Cardiac muscle cell (in vitro differentiated cells and primary cell): ENCODE measurements at regions not wholly inside any gene's neighbourhood (a gene's known extent, or its start where the extent isn't known, plus 50 kb on each side); places are given as distances from the start of the nearest gene placed in this dataset.

Experiments
- DNase-seq, 2 donors: peaks; one replicate each; pipeline versions ENCODE4 v3.0.0 to v3.0.0-alpha.2; 2010 to 2017; ENCODE audit warnings: low read depth in 1 of 2, low spot score in 1 of 2
- H3K27ac ChIP-seq: fragments of 200-600 bp; sonication (generic); 2 replicates; pipeline ENCODE4 v1.5.1; 2016
- H3K27me3 ChIP-seq: fragments of 200-600 bp; sonication (generic); 2 replicates; pipeline ENCODE4 v1.6.0; 2016; ENCODE audit warnings: control low read depth
- H3K36me3 ChIP-seq: fragments of 200-600 bp; sonication (generic); 2 replicates; pipeline ENCODE4 v1.5.1; 2016; ENCODE audit warnings: control low read depth
- H3K4me1 ChIP-seq: fragments of 200-600 bp; sonication (generic); 2 replicates; pipeline ENCODE4 v1.8.1; 2017; ENCODE audit warnings: low read depth, mild to moderate bottlenecking, mixed run types
- H3K4me3 ChIP-seq: fragments of 200-600 bp; sonication (generic); 2 replicates; pipeline ENCODE4 v1.5.1; 2016; ENCODE audit warnings: mild to moderate bottlenecking
- H3K9me3 ChIP-seq: fragments of 200-600 bp; sonication (generic); 2 replicates; pipeline ENCODE4 v1.5.1; 2017; ENCODE audit warnings: low read depth, mild to moderate bottlenecking, control low read depth
- CTCF ChIP-seq: IDR thresholded peaks from 2 replicates; pipeline ENCODE4 v1.5.1; 2012; ENCODE audit warnings: low read depth, mild to moderate bottlenecking, low read length

DNA sequence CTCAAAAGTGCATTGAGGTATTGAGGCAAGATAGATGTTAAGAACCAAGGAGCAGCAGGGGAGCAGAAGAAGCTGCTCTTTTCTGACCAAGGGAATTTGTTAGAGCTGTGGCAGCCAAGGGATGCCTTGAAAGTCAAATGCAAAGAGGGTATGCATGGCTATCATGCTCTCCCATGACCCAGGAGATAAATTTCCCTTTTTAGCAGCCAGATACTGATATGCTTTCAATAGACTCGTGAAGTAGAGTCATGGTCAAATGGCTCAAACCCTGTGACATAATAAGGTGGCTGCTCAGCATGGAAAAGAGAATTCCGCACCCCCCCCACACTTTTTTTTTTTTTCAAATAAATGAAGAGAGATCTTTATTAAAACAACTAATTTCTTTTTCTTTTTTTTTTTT, 180.9 kb upstream of the ACTBL2 start:
- TF ChIP-seq CTCF: no peak
- Histone ChIP-seq H3K4me3 (no peak overlapping the region), H3K27ac (peak overlapping the region; percentile 71), H3K36me3 (no peaks in the 10 kb centered on the region), H3K27me3 (no peaks in the 10 kb centered on the region), H3K9me3 (no peaks in the 10 kb centered on the region), H3K4me1 (peaks cover 22% of the 10 kb centered on the region)
- DNase-seq: peak in 1 of 2 donors; percentile 38

- H3K27me3 ChIP-seq: no peaks in the 10 kb centered on the region
- H3K9me3 ChIP-seq: no peaks in the 10 kb centered on the region
- H3K4me3 ChIP-seq: no peak overlapping the region
- TF ChIP-seq CTCF: no peak
- H3K4me1 ChIP-seq: peaks cover 22% of the 10 kb centered on the region
- peak in 1 of 2 donors; percentile 25 for DNase-seq
- H3K27ac ChIP-seq: peak overlapping the region; percentile 71
- no peaks in the 10 kb centered on the region for H3K36me3 ChIP-seq
These were observed 180.4 kb upstream of the ACTBL2 start for GRCh38 chr5:57662991-57663390.

GRCh38 chr5:57659886-57660285, 177.3 kb upstream of the ACTBL2 start:
- no peaks in the 10 kb centered on the region for H3K9me3 ChIP-seq
- no peaks in the 10 kb centered on the region for H3K27me3 ChIP-seq
- peaks cover 21% of the 10 kb centered on the region for H3K4me1 ChIP-seq
- no peaks in the 10 kb centered on the region for H3K36me3 ChIP-seq
- TF ChIP-seq CTCF: no peak
- DNase-seq: no peak
- no peak overlapping the region for H3K27ac ChIP-seq
- no peak overlapping the region for H3K4me3 ChIP-seq

- Histone ChIP-seq H3K4me1 (peaks cover 17% of the 10 kb centered on the region), H3K27me3 (no peaks in the 10 kb centered on the region), H3K4me3 (no peak overlapping the region), H3K9me3 (no peaks in the 10 kb centered on the region), H3K27ac (no peak overlapping the region), H3K36me3 (no peaks in the 10 kb centered on the region)
- no peak for DNase-seq
- TF ChIP-seq CTCF: no peak
These were observed 175.4 kb upstream of the ACTBL2 start for GRCh38 chr5:57658018-57658417.

- no peak for TF ChIP-seq CTCF
- DNase-seq: no peak
- no peaks in the 10 kb centered on the region for H3K27me3 ChIP-seq
- H3K36me3 ChIP-seq: no peaks in the 10 kb centered on the region
- H3K4me3 ChIP-seq: no peak overlapping the region
- no peak overlapping the region for H3K27ac ChIP-seq
- peaks cover 18% of the 10 kb centered on the region for H3K4me1 ChIP-seq
- H3K9me3 ChIP-seq: no peaks in the 10 kb centered on the region
These were observed 172.6 kb upstream of the ACTBL2 start for GRCh38 chr5:57655228-57655627.

GRCh38 chr5:57653636-57654290, 171.2 kb upstream of the ACTBL2 start:
- TF ChIP-seq CTCF: no peak
- Histone ChIP-seq H3K4me1 (peaks cover 18% of the 10 kb centered on the region), H3K36me3 (no peaks in the 10 kb centered on the region), H3K27me3 (no peaks in the 10 kb centered on the region), H3K4me3 (no peak overlapping the region), H3K27ac (peak overlapping the region; percentile 73), H3K9me3 (no peaks in the 10 kb centered on the region)
- DNase-seq: peak in 1 of 2 donors; percentile 53
